ENCODE measurements at regions not wholly inside any gene's neighbourhood (a gene's known extent, or its start where the extent isn't known, plus 50 kb on each side); places are given as distances from the start of the nearest gene placed in this dataset.
"Not testable (repeated sequence)": the region's sequence is repeated elsewhere in the genome, so short reads cannot be mapped to it uniquely, and the experiment has no call there.

GRCh38 chr1:60920561-60920960 lies 161.8 kb upstream of the NFIA start:
- intact Hi-C loops (cut with DNase I): no loop called here
- Histone ChIP-seq H3K27me3 (no peaks in the 10 kb centered on the region), H3K4me3 (no peak overlapping the region), H3K27ac (no peak overlapping the region), H3K4me1 (peaks cover 2 to 18% of the 10 kb centered on the region in 2 donors), H3K9me3 (no peaks in the 10 kb centered on the region), H3K36me3 (no peaks in the 10 kb centered on the region)
- no peak for TF ChIP-seq CTCF (IDR thresholded peaks at IDR 0.05)
- no peak for DNase-seq (ENCODE audit: low spot score in 2 of 2)

GRCh38 chr1:60918867-60919266 lies 163.5 kb upstream of the NFIA start:
- no peaks in the 10 kb centered on the region for H3K36me3 ChIP-seq
- H3K9me3 ChIP-seq: no peaks in the 10 kb centered on the region
- no peak overlapping the region for H3K27ac ChIP-seq
- no peaks in the 10 kb centered on the region for H3K27me3 ChIP-seq
- intact Hi-C loops (cut with DNase I): no loop called here
- TF ChIP-seq CTCF (IDR thresholded peaks at IDR 0.05): no peak
- H3K4me3 ChIP-seq: no peak overlapping the region
- peaks cover 2 to 12% of the 10 kb centered on the region in 2 donors for H3K4me1 ChIP-seq
- no peak for DNase-seq (ENCODE audit: low spot score in 2 of 2)

- Histone ChIP-seq H3K4me3 (no peak overlapping the region), H3K27me3 (no peaks in the 10 kb centered on the region), H3K9me3 (no peaks in the 10 kb centered on the region), H3K27ac (no peak overlapping the region), H3K36me3 (no peaks in the 10 kb centered on the region), H3K4me1 (no peaks in the 10 kb centered on the region)
- no peak for DNase-seq (ENCODE audit: low spot score in 2 of 2)
- TF ChIP-seq CTCF (IDR thresholded peaks at IDR 0.05): no peak
- intact Hi-C loops (cut with DNase I): no loop called here
Measured at GRCh38 chr1:60916906-60917305, 165.5 kb upstream of the NFIA start.

GRCh38 chr1:60916199-60916598 lies 166.2 kb upstream of the NFIA start:
- no peaks in the 10 kb centered on the region for H3K36me3 ChIP-seq
- H3K4me1 ChIP-seq: no peaks in the 10 kb centered on the region
- no peaks in the 10 kb centered on the region for H3K27me3 ChIP-seq
- no peak overlapping the region for H3K4me3 ChIP-seq
- DNase-seq (ENCODE audit: low spot score in 2 of 2): no peak
- intact Hi-C loops (cut with DNase I): no loop called here
- no peak overlapping the region for H3K27ac ChIP-seq
- TF ChIP-seq CTCF (IDR thresholded peaks at IDR 0.05): no peak
- H3K9me3 ChIP-seq: no peaks in the 10 kb centered on the region

GRCh38 chr1:60915441-60915840 lies 166.9 kb upstream of the NFIA start:
- Histone ChIP-seq H3K4me1 (no peaks in the 10 kb centered on the region), H3K4me3 (no peak overlapping the region), H3K9me3 (no peaks in the 10 kb centered on the region), H3K27me3 (no peaks in the 10 kb centered on the region), H3K27ac (no peak overlapping the region), H3K36me3 (no peaks in the 10 kb centered on the region)
- TF ChIP-seq CTCF (IDR thresholded peaks at IDR 0.05): no peak
- no peak for DNase-seq (ENCODE audit: low spot score in 2 of 2)
- intact Hi-C loops (cut with DNase I): no loop called here

- no peaks in the 10 kb centered on the region for H3K9me3 ChIP-seq
- H3K4me3 ChIP-seq: no peak overlapping the region
- H3K27ac ChIP-seq: no peak overlapping the region
- intact Hi-C loops (cut with DNase I): no loop called here
- no peaks in the 10 kb centered on the region for H3K36me3 ChIP-seq
- no peak for DNase-seq (ENCODE audit: low spot score in 2 of 2)
- no peak for TF ChIP-seq CTCF (IDR thresholded peaks at IDR 0.05)
- H3K27me3 ChIP-seq: no peaks in the 10 kb centered on the region
- H3K4me1 ChIP-seq: no peaks in the 10 kb centered on the region
Measured at GRCh38 chr1:60914982-60915381, 167.4 kb upstream of the NFIA start.

- H3K4me1 ChIP-seq; H3K9me3 ChIP-seq; H3K4me3 ChIP-seq; intact Hi-C loops (cut with DNase I); H3K36me3 ChIP-seq; H3K27ac ChIP-seq; DNase-seq (ENCODE audit: low spot score in 2 of 2); H3K27me3 ChIP-seq: not testable (repeated sequence)
Measured at GRCh38 chr1:60913708-60914107, 168.7 kb upstream of the NFIA start.
